HK-2 (cell line): ENCODE measurements at regions not wholly inside any gene's neighbourhood (a gene's known extent, or its start where the extent isn't known, plus 50 kb on each side); places are given as distances from the start of the nearest gene placed in this dataset.
"Not testable (repeated sequence)": the region's sequence is repeated elsewhere in the genome, so short reads cannot be mapped to it uniquely, and the experiment has no call there.

Experiments
- DNase-seq: peaks from one replicate; pipeline ENCODE4 v3.0.0-alpha.2; 2018; ENCODE audit not compliant: unreplicated experiment

GRCh38 chr12:11978726-11979384 is 91.9 kb upstream of the BCL2L14 start:
- DNase-seq, result no peak

- DNase-seq, result no peak
These were observed 90.6 kb upstream of the BCL2L14 start for GRCh38 chr12:11980115-11980514.

GRCh38 chr12:11981121-11981733 is 89.5 kb upstream of the BCL2L14 start:
- no peak for DNase-seq

GRCh38 chr12:11984417-11984816 is 86.3 kb upstream of the BCL2L14 start:
- DNase-seq, result no peak

GRCh38 chr12:11986165-11986564 is 84.6 kb upstream of the BCL2L14 start:
- no peak for DNase-seq

GRCh38 chr12:11987901-11988300 is 82.8 kb upstream of the BCL2L14 start:
- DNase-seq, result no peak

- DNase-seq, result no peak
These were observed 79.1 kb upstream of the BCL2L14 start for GRCh38 chr12:11991604-11992003.

GRCh38 chr12:11992515-11992914 is 78.2 kb upstream of the BCL2L14 start:
- no peak for DNase-seq

GRCh38 chr12:11998307-11998943 is 72.3 kb upstream of the BCL2L14 start:
- DNase-seq, result not testable (repeated sequence)

GRCh38 chr12:11998944-11999315 is 71.8 kb upstream of the BCL2L14 start:
- DNase-seq, result no peak

- no peak for DNase-seq
These were observed 67.1 kb upstream of the BCL2L14 start for GRCh38 chr12:12003609-12004008.

- no peak for DNase-seq
These were observed 66.2 kb upstream of the BCL2L14 start for GRCh38 chr12:12004524-12004923.

- no peak for DNase-seq
These were observed 63.6 kb upstream of the BCL2L14 start for GRCh38 chr12:12007001-12007712.

- DNase-seq, result no peak
These were observed 63.0 kb upstream of the BCL2L14 start for GRCh38 chr12:12007713-12008231.

GRCh38 chr12:12008232-12008850 is 62.4 kb upstream of the BCL2L14 start:
- no peak for DNase-seq

GRCh38 chr12:12008931-12009611 is 61.7 kb upstream of the BCL2L14 start:
- DNase-seq, result peak; percentile 39

GRCh38 chr12:12009749-12010276 is 60.9 kb upstream of the BCL2L14 start:
- DNase-seq, result not testable (repeated sequence)

GRCh38 chr12:12010277-12011039 is 60.3 kb upstream of the BCL2L14 start:
- no peak for DNase-seq

- DNase-seq, result no peak
These were observed 58.9 kb upstream of the BCL2L14 start for GRCh38 chr12:12011880-12012260.

- DNase-seq, result no peak
These were observed 55.6 kb upstream of the BCL2L14 start for GRCh38 chr12:12015073-12015685.
